ENCODE measurements at regions not wholly inside any gene's neighbourhood (a gene's known extent, or its start where the extent isn't known, plus 50 kb on each side); places are given as distances from the start of the nearest gene placed in this dataset.

DNA sequence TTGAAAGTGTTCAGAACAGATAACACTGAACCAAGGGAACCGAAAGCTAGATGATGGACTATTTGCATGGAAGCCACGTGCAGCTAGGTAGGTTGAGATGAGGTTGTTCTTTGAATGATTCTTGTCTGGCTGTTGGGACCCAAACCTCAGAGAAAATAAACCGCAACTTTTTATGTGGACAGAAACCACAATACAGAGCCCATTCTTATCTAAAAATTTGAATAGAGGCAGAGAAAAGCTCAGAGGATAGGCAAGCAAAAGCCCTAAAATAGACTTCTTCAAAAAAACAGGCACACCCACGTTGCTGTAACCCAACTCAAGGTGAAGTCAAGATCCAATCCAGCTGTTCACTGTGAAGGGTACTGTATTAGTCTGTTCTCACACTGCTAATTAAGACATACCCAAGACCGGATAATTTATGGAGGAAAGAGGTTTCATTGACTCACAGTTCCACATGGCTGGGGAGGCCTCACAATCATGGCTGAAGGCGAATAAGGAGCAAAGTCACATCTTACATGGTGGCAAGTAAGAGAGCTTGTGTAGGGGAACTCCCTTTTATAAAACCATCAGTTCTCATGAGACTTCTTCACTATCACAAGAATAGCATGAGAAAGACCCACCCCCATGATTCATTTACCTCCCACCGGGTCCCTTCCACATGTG is 353.8 kb downstream of the AACS start:
- no peaks in the 10 kb centered on the region for H4K20me1 ChIP-seq (ENCODE audit: control insufficient read depth, insufficient read depth, insufficient read length)
- no peak overlapping the region for H2BK15ac ChIP-seq (ENCODE audit: low read depth, low read length)
- Mint-ChIP-seq H3K9me3 (peaks cover 8 to 15% of the 10 kb centered on the region in 2 experiments; a peak in 4 of 5 replicates), H3K36me3 (ENCODE audit: insufficient read depth in 1 of 3, low read depth in 3 of 3) (peaks cover 2 to 62% (median 22%) of the 10 kb centered on the region in 3 experiments), H3K27ac (no peak overlapping the region), H3K27me3 (ENCODE audit: low read depth) (no peaks in the 10 kb centered on the region; the same call in 1 of the 2 replicates), H3K4me1 (peaks cover 0 to 2% of the 10 kb centered on the region in 2 experiments; a peak in 1 of 4 replicates), H3K4me3 (no peak overlapping the region)
- no peak overlapping the region for H3K4me2 ChIP-seq (ENCODE audit: insufficient read depth, insufficient read length, low read length)
- no peak overlapping the region for H4K8ac ChIP-seq (replicated peaks; ENCODE audit: insufficient read length, low read depth, low read length)
- no CpG with 5 or more reads among the region's 7 CpGs for WGBS (ENCODE audit: extremely low coverage, insufficient read length, low lambda C conversion rate)
- no peak overlapping the region for H2BK5ac ChIP-seq (ENCODE audit: insufficient read length, low read length)
- no peaks in the 10 kb centered on the region for H3K23me2 ChIP-seq (ENCODE audit: insufficient read length, low read depth, low read length, poor library complexity, severe bottlenecking)
- H3K9me3 ChIP-seq (ENCODE audit: control insufficient read depth, low read depth, low read length): peaks cover 5% of the 10 kb centered on the region
- DNase-seq: no peak
- no peaks in the 10 kb centered on the region for H3K79me1 ChIP-seq (ENCODE audit: insufficient read depth, low read depth, low read length, poor library complexity, severe bottlenecking)
- no peak overlapping the region for H2BK12ac ChIP-seq (ENCODE audit: insufficient read length, low read depth, low read length)
- no peak overlapping the region for H2AFZ ChIP-seq (ENCODE audit: low read length)
- no peak overlapping the region for H3K9ac ChIP-seq (ENCODE audit: extremely low read depth, insufficient read length, low read length)
- TF ChIP-seq, protein P1, sequence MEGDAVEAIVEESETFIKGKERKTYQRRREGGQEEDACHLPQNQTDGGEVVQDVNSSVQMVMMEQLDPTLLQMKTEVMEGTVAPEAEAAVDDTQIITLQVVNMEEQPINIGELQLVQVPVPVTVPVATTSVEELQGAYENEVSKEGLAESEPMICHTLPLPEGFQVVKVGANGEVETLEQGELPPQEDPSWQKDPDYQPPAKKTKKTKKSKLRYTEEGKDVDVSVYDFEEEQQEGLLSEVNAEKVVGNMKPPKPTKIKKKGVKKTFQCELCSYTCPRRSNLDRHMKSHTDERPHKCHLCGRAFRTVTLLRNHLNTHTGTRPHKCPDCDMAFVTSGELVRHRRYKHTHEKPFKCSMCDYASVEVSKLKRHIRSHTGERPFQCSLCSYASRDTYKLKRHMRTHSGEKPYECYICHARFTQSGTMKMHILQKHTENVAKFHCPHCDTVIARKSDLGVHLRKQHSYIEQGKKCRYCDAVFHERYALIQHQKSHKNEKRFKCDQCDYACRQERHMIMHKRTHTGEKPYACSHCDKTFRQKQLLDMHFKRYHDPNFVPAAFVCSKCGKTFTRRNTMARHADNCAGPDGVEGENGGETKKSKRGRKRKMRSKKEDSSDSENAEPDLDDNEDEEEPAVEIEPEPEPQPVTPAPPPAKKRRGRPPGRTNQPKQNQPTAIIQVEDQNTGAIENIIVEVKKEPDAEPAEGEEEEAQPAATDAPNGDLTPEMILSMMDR (conservative IDR thresholded peaks at IDR 0.05): no peak
- no peak overlapping the region for H2AK5ac ChIP-seq (ENCODE audit: insufficient read length, low read length)
- no peak overlapping the region for H3K14ac ChIP-seq (ENCODE audit: insufficient read depth, low read length)
- H3K23ac ChIP-seq (ENCODE audit: insufficient read length, low read depth, low read length): no peak overlapping the region
- H3K79me2 ChIP-seq (ENCODE audit: insufficient read depth, low read length): no peaks in the 10 kb centered on the region
- no peak overlapping the region for H3K27ac ChIP-seq (ENCODE audit: insufficient read length, low read depth, low read length)
- no peak overlapping the region for H4K5ac ChIP-seq (ENCODE audit: insufficient read length, low read depth, low read length)
- no peak overlapping the region for H2BK20ac ChIP-seq (ENCODE audit: low read depth, low read length, poor library complexity, severe bottlenecking)
- no peaks in the 10 kb centered on the region for H3K27me3 ChIP-seq (ENCODE audit: insufficient read depth, low read length)
- no peak overlapping the region for H3K56ac ChIP-seq (ENCODE audit: insufficient read length, low read depth, low read length)
- H3T11ph ChIP-seq (ENCODE audit: low read length): no peak overlapping the region
- H3K4me1 ChIP-seq (ENCODE audit: insufficient read depth, low read length): no peaks in the 10 kb centered on the region; the same call in 1 of the 2 replicates
- H3K4ac ChIP-seq (ENCODE audit: low read depth, low read length): no peak overlapping the region
- H2BK120ac ChIP-seq (ENCODE audit: low read depth, low read length, poor library complexity, severe bottlenecking): no peak overlapping the region
- H3K18ac ChIP-seq (ENCODE audit: insufficient read length, low read depth, low read length): no peak overlapping the region
- H4K91ac ChIP-seq (ENCODE audit: insufficient read length, low read depth, low read length): no peak overlapping the region

All from H9 (cell line).